Muscle of leg (tissue), 3 donors: ENCODE measurements at regions not wholly inside any gene's neighbourhood (a gene's known extent, or its start where the extent isn't known, plus 50 kb on each side); places are given as distances from the start of the nearest gene placed in this dataset.
A peak's percentile ranks its signal among the peaks of the same experiment; 100 is the strongest.

Experiments used
- DNase-seq: peaks from one replicate; pipeline ENCODE4 v3.0.0; 2013
- H3K27ac ChIP-seq: one replicate; pipeline ENCODE4 v1.5.1; 2013; ENCODE audit warnings: mild to moderate bottlenecking, low read length, control low read depth
- H3K27me3 ChIP-seq: one replicate; pipeline ENCODE4 v1.6.1; 2013; ENCODE audit warnings: low read length; ENCODE audit not compliant: control insufficient read depth, insufficient read depth
- H3K36me3 ChIP-seq: one replicate; pipeline ENCODE4 v1.6.1; 2013; ENCODE audit warnings: low read length; ENCODE audit not compliant: control insufficient read depth, insufficient read depth
- H3K4me1 ChIP-seq: one replicate; pipeline ENCODE4 v1.6.1; 2013; ENCODE audit warnings: low read length; ENCODE audit not compliant: control insufficient read depth, insufficient read depth
- H3K4me3 ChIP-seq: one replicate; pipeline ENCODE4 v1.5.1; 2013; ENCODE audit warnings: low read length, control low read depth
- H3K9me3 ChIP-seq: replicated peaks from 2 replicates; pipeline ENCODE4 v1.6.1; 2013; ENCODE audit warnings: low read depth, low read length; ENCODE audit not compliant: control insufficient read depth
- WGBS: methylation state at CpG from one replicate; pipeline ENCODE4 v1.1.5; 2013; ENCODE audit warnings: missing lambda C conversion rate; ENCODE audit not compliant: insufficient coverage; 5-methylcytosine and 5-hydroxymethylcytosine counted together

GRCh38 chr10:106179430-106179829, 985.1 kb downstream of the SORCS1 start:
- Histone ChIP-seq H3K4me3 (no peak overlapping the region), H3K27me3 (no peaks in the 10 kb centered on the region), H3K27ac (no peak overlapping the region), H3K4me1 (peaks cover 3% of the 10 kb centered on the region), H3K9me3 (no peaks in the 10 kb centered on the region), H3K36me3 (no peaks in the 10 kb centered on the region)
- no peak for DNase-seq

- no peak overlapping the region for H3K27ac ChIP-seq
- H3K36me3 ChIP-seq = no peaks in the 10 kb centered on the region
- no peaks in the 10 kb centered on the region for H3K4me1 ChIP-seq
- H3K4me3 ChIP-seq = no peak overlapping the region
- DNase-seq = peak; percentile 33
- WGBS = no CpG with 5 or more reads among the region's 5 CpGs
- no peaks in the 10 kb centered on the region for H3K27me3 ChIP-seq
- no peaks in the 10 kb centered on the region for H3K9me3 ChIP-seq
Observed at GRCh38 chr10:106175760-106176377, 988.6 kb downstream of the SORCS1 start.

- no peak overlapping the region for H3K27ac ChIP-seq
- no peaks in the 10 kb centered on the region for H3K9me3 ChIP-seq
- H3K4me1 ChIP-seq = no peaks in the 10 kb centered on the region
- H3K4me3 ChIP-seq = no peak overlapping the region
- WGBS = 80% methylated on average over 1 of the region's 3 CpGs
- DNase-seq = no peak
- H3K36me3 ChIP-seq = no peaks in the 10 kb centered on the region
- no peaks in the 10 kb centered on the region for H3K27me3 ChIP-seq
Observed at GRCh38 chr10:106173838-106174237, 990.7 kb downstream of the SORCS1 start.

DNA sequence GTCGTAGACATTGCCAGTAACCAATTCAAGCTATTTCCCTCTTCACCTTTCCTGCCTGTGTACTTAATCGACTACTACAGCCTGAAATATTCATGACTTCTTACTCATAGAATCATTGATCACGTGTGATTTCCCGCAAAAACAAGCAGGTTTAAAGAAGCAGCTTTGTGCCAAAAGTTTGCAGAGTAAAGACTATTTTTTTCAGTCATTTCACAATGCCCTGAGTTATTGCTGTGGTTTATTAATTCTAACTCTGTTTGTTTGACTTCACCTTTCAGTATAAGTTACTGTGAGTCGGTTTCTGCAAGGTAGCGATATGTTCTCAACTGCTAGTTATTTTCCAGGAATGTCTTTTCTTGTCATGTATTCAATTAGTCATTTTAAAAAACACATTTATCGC, 995.3 kb downstream of the SORCS1 start:
- Histone ChIP-seq H3K4me1 (no peaks in the 10 kb centered on the region), H3K36me3 (no peaks in the 10 kb centered on the region), H3K4me3 (no peak overlapping the region), H3K27me3 (no peaks in the 10 kb centered on the region), H3K9me3 (no peaks in the 10 kb centered on the region), H3K27ac (no peak overlapping the region)
- 83% methylated on average over 1 of the region's 7 CpGs for WGBS
- no peak for DNase-seq

DNA sequence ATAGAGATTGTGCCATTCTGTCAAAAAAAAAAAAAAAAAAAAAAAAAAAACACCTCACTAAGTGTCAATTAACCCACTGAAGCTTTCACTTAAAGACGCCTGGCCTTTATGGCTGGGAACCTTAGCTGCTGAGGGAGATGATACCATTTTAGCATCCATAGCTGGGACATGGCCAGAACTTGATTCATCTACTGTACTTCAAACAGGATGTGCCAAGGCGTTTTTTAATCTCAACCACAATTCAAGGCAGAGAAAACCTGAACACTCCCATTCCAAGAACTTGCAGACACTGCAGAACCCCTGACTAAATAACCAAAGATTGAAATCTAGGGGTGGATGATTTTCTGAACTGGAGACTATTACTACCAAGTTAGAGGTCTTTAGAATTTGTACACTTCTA, 996.6 kb downstream of the SORCS1 start:
- H3K27me3 ChIP-seq = no peaks in the 10 kb centered on the region
- no peak overlapping the region for H3K27ac ChIP-seq
- no peak for DNase-seq
- WGBS = 25% methylated on average over 1 of the region's 2 CpGs
- no peaks in the 10 kb centered on the region for H3K36me3 ChIP-seq
- H3K4me1 ChIP-seq = no peaks in the 10 kb centered on the region
- H3K4me3 ChIP-seq = no peak overlapping the region
- no peaks in the 10 kb centered on the region for H3K9me3 ChIP-seq

- Histone ChIP-seq H3K27ac (no peak overlapping the region), H3K4me1 (no peaks in the 10 kb centered on the region), H3K36me3 (no peaks in the 10 kb centered on the region), H3K9me3 (no peaks in the 10 kb centered on the region), H3K27me3 (no peaks in the 10 kb centered on the region), H3K4me3 (no peak overlapping the region)
- DNase-seq = peak; percentile 67
- 63% methylated on average over 2 of the region's 4 CpGs for WGBS
Observed at GRCh38 chr10:106158241-106158640, 1006.3 kb downstream of the SORCS1 start.

- DNase-seq = peak; percentile 18
- H3K27ac ChIP-seq = no peak overlapping the region
- no peak overlapping the region for H3K4me3 ChIP-seq
- H3K36me3 ChIP-seq = no peaks in the 10 kb centered on the region
- no peaks in the 10 kb centered on the region for H3K9me3 ChIP-seq
- no CpG with 5 or more reads among the region's 2 CpGs for WGBS
- H3K4me1 ChIP-seq = no peaks in the 10 kb centered on the region
- no peaks in the 10 kb centered on the region for H3K27me3 ChIP-seq
Observed at GRCh38 chr10:106147021-106147420, 1017.5 kb downstream of the SORCS1 start.

GRCh38 chr10:106139915-106140314, 1024.6 kb downstream of the SORCS1 start:
- H3K36me3 ChIP-seq = no peaks in the 10 kb centered on the region
- H3K4me3 ChIP-seq = no peak overlapping the region
- no peaks in the 10 kb centered on the region for H3K27me3 ChIP-seq
- H3K27ac ChIP-seq = no peak overlapping the region
- no peaks in the 10 kb centered on the region for H3K9me3 ChIP-seq
- no peak for DNase-seq
- no peaks in the 10 kb centered on the region for H3K4me1 ChIP-seq

DNA sequence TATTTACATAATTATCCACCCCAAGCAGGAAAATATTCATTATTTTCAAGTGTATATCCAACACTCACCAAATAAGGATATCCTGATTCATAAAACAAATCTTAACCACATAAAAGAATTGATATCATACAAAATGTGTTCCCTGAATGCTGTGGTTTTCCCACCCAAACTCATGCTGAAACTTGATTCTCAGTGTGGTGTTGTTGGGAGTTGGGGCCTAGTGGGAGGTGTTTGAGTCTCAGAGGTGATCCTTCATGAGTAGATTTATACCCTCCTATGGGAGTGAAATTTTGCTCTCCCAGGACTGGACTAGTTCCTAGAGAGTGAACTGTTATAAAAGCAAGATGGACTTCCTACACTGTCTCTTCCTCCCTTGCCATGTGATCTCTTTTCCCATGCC, 1028.3 kb downstream of the SORCS1 start:
- H3K36me3 ChIP-seq = no peaks in the 10 kb centered on the region
- no peaks in the 10 kb centered on the region for H3K27me3 ChIP-seq
- DNase-seq = no peak
- H3K4me1 ChIP-seq = no peaks in the 10 kb centered on the region
- no peak overlapping the region for H3K27ac ChIP-seq
- no peak overlapping the region for H3K4me3 ChIP-seq
- H3K9me3 ChIP-seq = no peaks in the 10 kb centered on the region

DNA sequence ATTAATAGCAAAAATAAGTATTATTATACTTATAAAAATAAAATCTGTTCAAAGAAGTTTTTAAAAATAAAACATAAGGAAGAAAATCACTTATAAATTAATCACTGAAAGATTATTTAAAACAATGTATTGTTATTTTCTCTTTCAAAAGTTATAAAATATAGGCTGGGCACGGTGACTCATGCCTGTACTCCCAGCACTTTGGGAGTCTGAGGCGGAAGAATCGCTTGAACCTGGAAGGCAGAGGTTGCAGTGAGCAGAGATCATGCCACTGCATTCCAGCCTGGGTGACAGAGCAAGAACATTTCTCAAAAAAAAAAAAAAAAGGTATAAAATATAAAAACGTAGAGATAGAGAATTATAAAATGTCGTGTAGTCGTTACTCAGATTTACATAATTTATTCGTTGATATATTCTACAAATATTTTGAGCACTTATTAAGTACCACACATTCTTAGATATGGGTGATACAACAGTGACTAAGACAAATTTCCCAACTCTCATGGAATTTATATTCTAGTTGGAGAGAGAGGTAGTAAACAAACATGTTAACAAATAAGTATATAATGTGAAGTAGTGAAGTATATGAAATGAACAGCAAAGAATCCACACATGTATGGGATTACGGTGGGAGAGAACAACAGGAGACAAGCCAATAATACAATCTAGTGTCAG, 1030.0 kb downstream of the SORCS1 start:
- Histone ChIP-seq H3K27ac (no peak overlapping the region), H3K4me3 (no peak overlapping the region), H3K4me1 (no peaks in the 10 kb centered on the region), H3K27me3 (no peaks in the 10 kb centered on the region), H3K9me3 (no peaks in the 10 kb centered on the region), H3K36me3 (no peaks in the 10 kb centered on the region)
- no peak for DNase-seq
- whole genome bisulfite sequencing = 90% methylated on average over 3 of the region's 8 CpGs

- no peak overlapping the region for H3K4me3 ChIP-seq
- no peaks in the 10 kb centered on the region for H3K4me1 ChIP-seq
- H3K27ac ChIP-seq = no peak overlapping the region
- WGBS = no CpG with 5 or more reads among the region's 2 CpGs
- no peaks in the 10 kb centered on the region for H3K36me3 ChIP-seq
- no peaks in the 10 kb centered on the region for H3K27me3 ChIP-seq
- no peaks in the 10 kb centered on the region for H3K9me3 ChIP-seq
- DNase-seq = no peak
Observed at GRCh38 chr10:106133451-106133850, 1031.1 kb downstream of the SORCS1 start.
